DOHH2 (cell line): ENCODE measurements at regions not wholly inside any gene's neighbourhood (a gene's known extent, or its start where the extent isn't known, plus 50 kb on each side); places are given as distances from the start of the nearest gene placed in this dataset.

ENCODE experiments used
- H3F3A ChIP-seq: fragments of 200-600 bp; sonication (generic), shearing (Covaris generic); 2 replicates; pipeline ENCODE4 v1.6.0; 2016; ENCODE audit warnings: antibody characterized with exemption, mild to moderate bottlenecking; ENCODE audit not compliant: control insufficient read depth, insufficient read depth
- H3K27ac ChIP-seq: fragments of 200-600 bp; sonication (generic); 2 replicates; pipeline ENCODE4 v1.5.1; 2014; ENCODE audit warnings: low read depth, mild to moderate bottlenecking, low read length, moderate library complexity
- H3K27me3 ChIP-seq: fragments of 200-600 bp; sonication (generic); 2 replicates; pipeline ENCODE4 v1.6.1; 2014; ENCODE audit warnings: mild to moderate bottlenecking, low read length, mixed read lengths; ENCODE audit not compliant: control insufficient read depth
- H3K36me3 ChIP-seq: fragments of 200-600 bp; sonication (generic); 2 replicates; pipeline ENCODE4 v1.6.1; 2014; ENCODE audit warnings: mild to moderate bottlenecking, low read length, moderate library complexity, mixed read lengths; ENCODE audit not compliant: control insufficient read depth
- H3K4me1 ChIP-seq: fragments of 200-600 bp; sonication (generic); 2 replicates; pipeline ENCODE4 v1.6.1; 2014; ENCODE audit warnings: mild to moderate bottlenecking, low read length, mixed read lengths; ENCODE audit not compliant: control insufficient read depth
- H3K4me2 ChIP-seq: fragments of 200-600 bp; sonication (generic); 2 replicates; pipeline ENCODE4 v1.6.0; 2014; ENCODE audit warnings: mild to moderate bottlenecking, low read length, moderate library complexity
- H3K4me3 ChIP-seq: fragments of 200-600 bp; sonication (generic); 2 replicates; pipeline ENCODE4 v1.5.1; 2014; ENCODE audit warnings: mild to moderate bottlenecking, low read length, mixed read lengths
- H3K79me2 ChIP-seq: fragments of 200-600 bp; sonication (generic); 2 replicates; pipeline ENCODE4 v1.6.1; 2014; ENCODE audit warnings: mild to moderate bottlenecking, low read length, mixed read lengths; ENCODE audit not compliant: control insufficient read depth
- H3K9me2 ChIP-seq: fragments of 200-600 bp; sonication (generic); replicated peaks from 2 replicates; pipeline ENCODE4 v1.6.1; 2014; ENCODE audit warnings: mild to moderate bottlenecking, low read length, mixed read lengths; ENCODE audit not compliant: control insufficient read depth
- H3K9me3 ChIP-seq: fragments of 200-600 bp; sonication (generic); 2 replicates; pipeline ENCODE4 v1.6.1; 2014; ENCODE audit warnings: antibody characterized with exemption, low read length, mixed read lengths; ENCODE audit not compliant: control insufficient read depth, insufficient read depth
- H4K20me1 ChIP-seq: fragments of 200-600 bp; sonication (generic); 2 replicates; pipeline ENCODE4 v1.6.0; 2014; ENCODE audit warnings: low read depth, mild to moderate bottlenecking, antibody characterized with exemption, low read length, moderate library complexity; ENCODE audit not compliant: control insufficient read depth, insufficient read depth
- EZH2phosphoT487 ChIP-seq: fragments of 200-600 bp; sonication (generic); IDR thresholded peaks from 2 replicates; pipeline ENCODE4 v1.6.1; 2017; ENCODE audit warnings: borderline replicate concordance, mild to moderate bottlenecking, antibody characterized with exemption, low read length, moderate library complexity, mixed read lengths
- TF ChIP-seq, protein P1 (sequence below): fragments of 200-600 bp; sonication (generic); IDR thresholded peaks from one replicate; pipeline ENCODE4 v1.5.1; 2014; ENCODE audit warnings: antibody characterized with exemption, mild to moderate bottlenecking, low read depth, low read length; ENCODE audit not compliant: poor library complexity, severe bottlenecking

DNA sequence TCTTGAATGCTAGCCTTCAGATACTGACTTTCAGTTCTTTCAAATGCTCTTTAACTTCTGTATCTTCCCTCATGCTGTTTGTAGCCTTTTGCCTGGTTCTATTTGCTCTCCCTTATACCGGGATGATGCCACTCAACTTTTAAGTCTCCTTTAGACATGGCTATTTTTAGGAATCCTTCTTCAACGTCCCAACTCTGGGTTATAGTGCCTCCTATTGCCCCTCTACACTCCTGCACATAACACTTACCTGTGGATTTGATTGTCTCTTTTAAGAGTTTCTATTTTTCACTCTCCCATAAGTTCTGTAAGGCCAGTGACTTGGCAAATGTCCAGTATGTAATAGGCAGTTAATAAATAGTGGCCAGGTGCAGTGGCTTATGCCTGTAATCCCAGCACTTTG is 343.0 kb downstream of the KLF5 start:
- no peaks in the 10 kb centered on the region for H3K4me1 ChIP-seq
- TF ChIP-seq, protein P1, sequence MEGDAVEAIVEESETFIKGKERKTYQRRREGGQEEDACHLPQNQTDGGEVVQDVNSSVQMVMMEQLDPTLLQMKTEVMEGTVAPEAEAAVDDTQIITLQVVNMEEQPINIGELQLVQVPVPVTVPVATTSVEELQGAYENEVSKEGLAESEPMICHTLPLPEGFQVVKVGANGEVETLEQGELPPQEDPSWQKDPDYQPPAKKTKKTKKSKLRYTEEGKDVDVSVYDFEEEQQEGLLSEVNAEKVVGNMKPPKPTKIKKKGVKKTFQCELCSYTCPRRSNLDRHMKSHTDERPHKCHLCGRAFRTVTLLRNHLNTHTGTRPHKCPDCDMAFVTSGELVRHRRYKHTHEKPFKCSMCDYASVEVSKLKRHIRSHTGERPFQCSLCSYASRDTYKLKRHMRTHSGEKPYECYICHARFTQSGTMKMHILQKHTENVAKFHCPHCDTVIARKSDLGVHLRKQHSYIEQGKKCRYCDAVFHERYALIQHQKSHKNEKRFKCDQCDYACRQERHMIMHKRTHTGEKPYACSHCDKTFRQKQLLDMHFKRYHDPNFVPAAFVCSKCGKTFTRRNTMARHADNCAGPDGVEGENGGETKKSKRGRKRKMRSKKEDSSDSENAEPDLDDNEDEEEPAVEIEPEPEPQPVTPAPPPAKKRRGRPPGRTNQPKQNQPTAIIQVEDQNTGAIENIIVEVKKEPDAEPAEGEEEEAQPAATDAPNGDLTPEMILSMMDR, result no peak
- TF ChIP-seq EZH2phosphoT487, result no peak

DNA sequence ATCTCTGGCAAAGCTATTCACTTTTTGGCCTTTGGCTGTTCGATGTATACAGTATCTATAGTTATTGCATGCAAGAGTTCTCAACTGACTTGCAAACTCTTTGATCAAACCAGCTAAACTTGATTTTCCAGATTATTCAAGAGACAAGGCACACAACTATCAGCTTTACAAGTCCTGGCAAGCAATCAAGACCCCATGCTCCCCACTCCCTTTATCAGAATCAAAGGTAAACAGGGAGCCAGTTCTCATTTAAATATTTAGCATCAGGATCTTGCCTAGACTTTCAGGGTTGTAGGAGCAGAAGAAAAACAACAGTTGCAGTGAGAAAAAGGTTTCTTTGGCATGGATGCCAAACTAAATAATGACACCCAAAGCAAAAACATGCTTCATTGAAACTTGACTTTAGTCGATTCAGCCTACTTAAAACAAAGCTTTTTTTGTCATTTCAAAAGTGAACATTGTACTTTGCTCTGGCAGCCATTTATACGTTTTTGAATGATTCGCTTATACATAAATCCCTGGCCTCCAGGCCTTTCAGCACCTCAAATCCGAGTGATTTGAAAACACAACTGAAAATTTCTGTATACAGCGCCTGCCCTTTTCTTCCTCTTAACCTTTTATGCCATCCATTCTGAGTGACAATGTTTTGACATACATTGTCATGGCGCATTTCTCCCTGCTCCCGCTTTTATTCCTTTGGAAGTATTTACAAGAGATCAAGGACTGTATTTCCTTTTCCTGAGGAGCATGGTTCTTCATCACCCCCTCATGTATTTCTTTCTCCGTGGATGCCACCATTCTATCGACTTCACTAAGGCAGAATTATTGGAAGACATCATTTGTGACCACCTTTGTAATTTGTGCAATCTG is 340.8 kb downstream of the KLF5 start:
- no peaks in the 10 kb centered on the region for H3K9me2 ChIP-seq
- H3K27me3 ChIP-seq, result no peaks in the 10 kb centered on the region
- TF ChIP-seq, protein P1, result no peak
- no peak for TF ChIP-seq EZH2phosphoT487
- H3K9me3 ChIP-seq, result no peaks in the 10 kb centered on the region
- H3K79me2 ChIP-seq, result no peaks in the 10 kb centered on the region
- no peak overlapping the region for H3K27ac ChIP-seq
- H3F3A ChIP-seq, result no peaks in the 10 kb centered on the region
- no peak overlapping the region for H3K4me3 ChIP-seq
- H3K4me1 ChIP-seq, result no peaks in the 10 kb centered on the region
- H3K4me2 ChIP-seq, result no peak overlapping the region
- no peaks in the 10 kb centered on the region for H3K36me3 ChIP-seq
- H4K20me1 ChIP-seq, result no peaks in the 10 kb centered on the region

More for the DNA sequence above, 343.0 kb downstream of the KLF5 start:
- Histone ChIP-seq H3K9me3 (no peaks in the 10 kb centered on the region), H3K27me3 (no peaks in the 10 kb centered on the region), H3K36me3 (no peaks in the 10 kb centered on the region), H3K4me3 (no peak overlapping the region), H4K20me1 (no peaks in the 10 kb centered on the region), H3K9me2 (no peaks in the 10 kb centered on the region), H3K79me2 (no peaks in the 10 kb centered on the region), H3F3A (no peaks in the 10 kb centered on the region), H3K4me2 (no peak overlapping the region), H3K27ac (no peak overlapping the region)

DNA sequence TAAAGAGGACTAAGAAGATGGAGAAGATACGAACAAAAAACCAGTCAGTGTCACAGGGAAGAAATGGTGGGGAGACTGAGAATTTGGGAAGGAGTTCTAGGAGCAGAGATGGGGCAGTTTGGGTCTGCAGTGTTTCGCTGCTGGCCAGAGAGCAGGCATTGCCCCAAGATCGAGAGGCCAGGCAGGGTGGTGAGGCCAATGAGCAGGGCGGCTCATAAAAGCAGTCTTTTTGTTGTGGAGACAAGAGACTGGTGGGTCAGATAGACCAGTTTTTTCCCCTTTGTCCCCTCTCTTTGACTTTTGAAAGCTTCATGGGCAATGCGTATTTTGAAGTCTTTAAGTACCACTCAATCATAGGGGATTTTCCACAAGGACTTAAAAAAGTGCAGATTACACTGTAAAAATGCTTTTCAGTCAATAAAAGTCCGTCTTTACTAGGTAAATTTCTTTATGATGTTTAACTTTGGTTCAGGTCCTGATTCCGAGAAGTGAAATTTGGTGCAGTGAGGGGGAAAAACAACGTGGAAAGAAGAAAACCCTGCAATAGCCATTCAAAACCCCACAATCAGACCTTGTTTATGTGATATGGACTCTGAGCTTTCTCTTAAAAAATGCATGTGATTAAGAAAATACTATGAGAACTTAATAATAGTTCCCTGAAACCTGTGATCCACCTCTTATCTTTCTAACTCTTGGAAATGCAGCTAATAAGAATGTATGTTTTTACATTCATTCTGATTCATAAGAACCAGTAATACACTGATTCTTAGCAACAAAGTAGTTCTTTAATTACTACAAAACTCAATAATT is 338.9 kb downstream of the KLF5 start:
- TF ChIP-seq EZH2phosphoT487, result no peak
- TF ChIP-seq, protein P1, result no peak

More for the DNA sequence above, 338.9 kb downstream of the KLF5 start:
- Histone ChIP-seq H3K4me2 (no peak overlapping the region), H3K27ac (no peak overlapping the region), H3K4me3 (no peak overlapping the region), H3K9me3 (no peaks in the 10 kb centered on the region), H3F3A (no peaks in the 10 kb centered on the region), H3K27me3 (no peaks in the 10 kb centered on the region), H3K4me1 (no peaks in the 10 kb centered on the region), H3K36me3 (no peaks in the 10 kb centered on the region), H4K20me1 (no peaks in the 10 kb centered on the region), H3K9me2 (no peaks in the 10 kb centered on the region), H3K79me2 (no peaks in the 10 kb centered on the region)
